ENCODE measurements at regions not wholly inside any gene's neighbourhood (a gene's known extent, or its start where the extent isn't known, plus 50 kb on each side); places are given as distances from the start of the nearest gene placed in this dataset.

DNA sequence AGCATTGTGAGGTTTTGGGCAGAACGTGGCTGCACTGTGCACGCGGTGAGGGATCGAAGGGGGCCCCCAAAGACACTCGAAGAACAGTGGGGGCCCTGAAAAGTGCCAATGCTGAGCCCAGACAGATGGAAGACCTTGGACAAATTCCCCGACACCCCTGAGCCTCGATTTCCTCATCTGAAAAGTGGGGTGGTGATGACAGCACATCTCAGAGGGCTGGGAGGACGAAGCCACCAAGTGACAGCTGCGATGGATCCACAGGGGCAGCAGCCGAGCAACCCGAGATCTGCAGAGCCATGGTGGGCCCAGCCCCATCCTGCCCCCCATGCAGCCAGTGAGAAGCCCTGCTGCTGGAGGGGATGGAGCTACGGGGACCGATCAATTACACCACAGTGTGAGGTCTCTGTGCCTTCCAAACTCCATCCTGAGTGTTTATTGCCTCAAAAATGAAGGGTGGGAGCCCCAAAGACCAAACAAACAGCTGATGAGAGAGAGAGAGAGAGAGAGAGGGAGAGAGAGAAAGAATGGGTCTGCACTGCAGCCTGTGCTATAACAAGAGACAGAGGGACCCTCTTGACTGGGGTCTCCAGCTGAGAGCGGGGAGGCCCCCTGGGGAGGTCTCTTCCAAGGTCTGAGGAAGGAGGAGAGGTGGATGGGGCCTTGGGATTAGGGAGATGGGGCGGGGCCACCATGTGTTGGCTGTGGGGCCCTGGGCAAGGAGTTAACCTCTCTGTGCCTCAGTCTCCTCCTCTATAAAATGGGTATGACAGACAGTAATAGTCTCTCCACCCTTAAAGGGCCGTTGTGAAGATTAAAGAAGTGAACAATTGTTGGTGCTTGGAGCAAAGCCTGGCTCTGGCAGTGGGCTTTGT lies 134.4 kb upstream of the IER5L start:
- RAD21 ChIA-PET (ENCODE audit: low non-redundant PET in 1 of 2, low total read pairs in 2 of 2, uncharacterized antibody in 2 of 2, unreplicated experiment in 2 of 2), result no interaction called here
- Histone ChIP-seq H3K4me3 (replicated peaks in 1 of 2; ENCODE audit: low read depth in 1 of 2, low read length in 2 of 2) (no peak overlapping the region), H3K27ac (ENCODE audit: low read depth, low read length) (no peak overlapping the region; the same call in 1 of the 2 replicates), H3K79me2 (ENCODE audit: insufficient read depth, low read length) (no peaks in the 10 kb centered on the region), H2AFZ (ENCODE audit: low read depth, low read length, poor library complexity, severe bottlenecking) (no peak overlapping the region), H3K9ac (ENCODE audit: low read length) (no peak overlapping the region), H3K4me2 (ENCODE audit: low read length) (no peak overlapping the region), H3K9me2 (ENCODE audit: insufficient read depth) (no peaks in the 10 kb centered on the region), H3K27me3 (ENCODE audit: insufficient read depth, low read length) (no peaks in the 10 kb centered on the region), H4K20me1 (ENCODE audit: insufficient read depth) (no peaks in the 10 kb centered on the region), H3K9me3 (ENCODE audit: control insufficient read depth in 1 of 2, insufficient read depth in 1 of 2, low read depth in 1 of 2, low read length in 2 of 2) (no peaks in the 10 kb centered on the region), H3K36me3 (ENCODE audit: control insufficient read depth in 1 of 2, insufficient read depth in 2 of 2, low read length in 2 of 2) (no peaks in the 10 kb centered on the region), H3K4me1 (ENCODE audit: control insufficient read depth in 1 of 2, insufficient read depth in 2 of 2, low read length in 2 of 2) (peaks cover 13 to 38% of the 10 kb centered on the region in 2 experiments; a peak in 3 of 4 replicates)
- no TSS peak for BruUV-seq (replicated peaks)
- CTCF ChIA-PET, result no interaction called here
- ATAC-seq, result no peak
- POLR2A ChIA-PET, result no interaction called here
- DNase-seq (ENCODE audit: low read depth, low spot score), result no peak
- TF ChIP-seq, protein P1, sequence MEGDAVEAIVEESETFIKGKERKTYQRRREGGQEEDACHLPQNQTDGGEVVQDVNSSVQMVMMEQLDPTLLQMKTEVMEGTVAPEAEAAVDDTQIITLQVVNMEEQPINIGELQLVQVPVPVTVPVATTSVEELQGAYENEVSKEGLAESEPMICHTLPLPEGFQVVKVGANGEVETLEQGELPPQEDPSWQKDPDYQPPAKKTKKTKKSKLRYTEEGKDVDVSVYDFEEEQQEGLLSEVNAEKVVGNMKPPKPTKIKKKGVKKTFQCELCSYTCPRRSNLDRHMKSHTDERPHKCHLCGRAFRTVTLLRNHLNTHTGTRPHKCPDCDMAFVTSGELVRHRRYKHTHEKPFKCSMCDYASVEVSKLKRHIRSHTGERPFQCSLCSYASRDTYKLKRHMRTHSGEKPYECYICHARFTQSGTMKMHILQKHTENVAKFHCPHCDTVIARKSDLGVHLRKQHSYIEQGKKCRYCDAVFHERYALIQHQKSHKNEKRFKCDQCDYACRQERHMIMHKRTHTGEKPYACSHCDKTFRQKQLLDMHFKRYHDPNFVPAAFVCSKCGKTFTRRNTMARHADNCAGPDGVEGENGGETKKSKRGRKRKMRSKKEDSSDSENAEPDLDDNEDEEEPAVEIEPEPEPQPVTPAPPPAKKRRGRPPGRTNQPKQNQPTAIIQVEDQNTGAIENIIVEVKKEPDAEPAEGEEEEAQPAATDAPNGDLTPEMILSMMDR (IDR thresholded peaks at IDR 0.05 in 2 of 3, conservative IDR thresholded peaks at IDR 0.05 in 1 of 3; ENCODE audit: borderline replicate concordance in 1 of 3, insufficient read depth in 1 of 3, low read depth in 2 of 3, low read length in 2 of 3), result no peak
- intact Hi-C loops (cut with micrococcal nuclease), result no loop called here

DNA sequence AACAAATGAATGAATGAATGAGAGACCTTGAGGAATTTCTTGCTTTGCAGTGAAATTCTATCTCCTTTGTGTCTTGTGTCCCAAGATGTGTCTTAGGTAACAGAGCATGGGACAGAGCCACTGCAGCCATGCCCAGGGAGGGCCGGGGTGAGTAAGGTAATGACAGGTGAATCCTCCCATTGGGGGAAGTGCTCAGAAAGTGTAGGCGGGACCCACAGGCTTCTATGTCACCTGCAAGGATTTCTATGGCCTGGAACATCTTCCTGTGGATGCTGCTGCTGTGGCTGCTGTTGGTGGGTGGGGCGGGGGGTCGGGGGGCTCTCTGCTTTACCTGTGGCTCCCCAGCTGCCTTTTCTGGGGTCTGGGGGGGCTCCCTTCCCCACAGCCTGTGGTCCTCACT lies 133.6 kb upstream of the IER5L start:
- H3K79me2 ChIP-seq (ENCODE audit: insufficient read depth, low read length), result no peaks in the 10 kb centered on the region
- H3K9ac ChIP-seq (ENCODE audit: low read length), result no peak overlapping the region
- H3K4me1 ChIP-seq (ENCODE audit: control insufficient read depth in 1 of 2, insufficient read depth in 2 of 2, low read length in 2 of 2), result peaks cover 13 to 37% of the 10 kb centered on the region in 2 experiments; a peak in 3 of 4 replicates
- POLR2A ChIA-PET, result no interaction called here
- intact Hi-C loops (cut with micrococcal nuclease), result no loop called here
- CTCF ChIA-PET, result no interaction called here
- H3K9me2 ChIP-seq (ENCODE audit: insufficient read depth), result no peaks in the 10 kb centered on the region
- H3K4me3 ChIP-seq (replicated peaks in 1 of 2; ENCODE audit: low read depth in 1 of 2, low read length in 2 of 2), result no peak overlapping the region
- no peak overlapping the region for H3K27ac ChIP-seq (ENCODE audit: low read depth, low read length)
- no peak for DNase-seq (ENCODE audit: low read depth, low spot score)
- no peaks in the 10 kb centered on the region for H3K36me3 ChIP-seq (ENCODE audit: control insufficient read depth in 1 of 2, insufficient read depth in 2 of 2, low read length in 2 of 2)
- no peak overlapping the region for H3K4me2 ChIP-seq (ENCODE audit: low read length)
- no peaks in the 10 kb centered on the region for H3K9me3 ChIP-seq (ENCODE audit: control insufficient read depth in 1 of 2, insufficient read depth in 1 of 2, low read depth in 1 of 2, low read length in 2 of 2)
- no peaks in the 10 kb centered on the region for H4K20me1 ChIP-seq (ENCODE audit: insufficient read depth)
- no peak overlapping the region for H2AFZ ChIP-seq (ENCODE audit: low read depth, low read length, poor library complexity, severe bottlenecking)
- no peaks in the 10 kb centered on the region for H3K27me3 ChIP-seq (ENCODE audit: insufficient read depth, low read length)
- RAD21 ChIA-PET (ENCODE audit: low non-redundant PET in 1 of 2, low total read pairs in 2 of 2, uncharacterized antibody in 2 of 2, unreplicated experiment in 2 of 2), result no interaction called here
- no TSS peak for BruUV-seq (replicated peaks)
- ATAC-seq, result no peak; the same call in 1 of the 2 replicates
- TF ChIP-seq, protein P2, sequence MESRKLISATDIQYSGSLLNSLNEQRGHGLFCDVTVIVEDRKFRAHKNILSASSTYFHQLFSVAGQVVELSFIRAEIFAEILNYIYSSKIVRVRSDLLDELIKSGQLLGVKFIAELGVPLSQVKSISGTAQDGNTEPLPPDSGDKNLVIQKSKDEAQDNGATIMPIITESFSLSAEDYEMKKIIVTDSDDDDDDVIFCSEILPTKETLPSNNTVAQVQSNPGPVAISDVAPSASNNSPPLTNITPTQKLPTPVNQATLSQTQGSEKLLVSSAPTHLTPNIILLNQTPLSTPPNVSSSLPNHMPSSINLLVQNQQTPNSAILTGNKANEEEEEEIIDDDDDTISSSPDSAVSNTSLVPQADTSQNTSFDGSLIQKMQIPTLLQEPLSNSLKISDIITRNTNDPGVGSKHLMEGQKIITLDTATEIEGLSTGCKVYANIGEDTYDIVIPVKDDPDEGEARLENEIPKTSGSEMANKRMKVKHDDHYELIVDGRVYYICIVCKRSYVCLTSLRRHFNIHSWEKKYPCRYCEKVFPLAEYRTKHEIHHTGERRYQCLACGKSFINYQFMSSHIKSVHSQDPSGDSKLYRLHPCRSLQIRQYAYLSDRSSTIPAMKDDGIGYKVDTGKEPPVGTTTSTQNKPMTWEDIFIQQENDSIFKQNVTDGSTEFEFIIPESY (IDR thresholded peaks at IDR 0.05; ENCODE audit: extremely low read depth, insufficient replicate concordance, low read length), result no peak
- TF ChIP-seq, protein P1 (IDR thresholded peaks at IDR 0.05 in 2 of 3, conservative IDR thresholded peaks at IDR 0.05 in 1 of 3; ENCODE audit: borderline replicate concordance in 1 of 3, insufficient read depth in 1 of 3, low read depth in 2 of 3, low read length in 2 of 3), result no peak
- TF ChIP-seq, protein P3, sequence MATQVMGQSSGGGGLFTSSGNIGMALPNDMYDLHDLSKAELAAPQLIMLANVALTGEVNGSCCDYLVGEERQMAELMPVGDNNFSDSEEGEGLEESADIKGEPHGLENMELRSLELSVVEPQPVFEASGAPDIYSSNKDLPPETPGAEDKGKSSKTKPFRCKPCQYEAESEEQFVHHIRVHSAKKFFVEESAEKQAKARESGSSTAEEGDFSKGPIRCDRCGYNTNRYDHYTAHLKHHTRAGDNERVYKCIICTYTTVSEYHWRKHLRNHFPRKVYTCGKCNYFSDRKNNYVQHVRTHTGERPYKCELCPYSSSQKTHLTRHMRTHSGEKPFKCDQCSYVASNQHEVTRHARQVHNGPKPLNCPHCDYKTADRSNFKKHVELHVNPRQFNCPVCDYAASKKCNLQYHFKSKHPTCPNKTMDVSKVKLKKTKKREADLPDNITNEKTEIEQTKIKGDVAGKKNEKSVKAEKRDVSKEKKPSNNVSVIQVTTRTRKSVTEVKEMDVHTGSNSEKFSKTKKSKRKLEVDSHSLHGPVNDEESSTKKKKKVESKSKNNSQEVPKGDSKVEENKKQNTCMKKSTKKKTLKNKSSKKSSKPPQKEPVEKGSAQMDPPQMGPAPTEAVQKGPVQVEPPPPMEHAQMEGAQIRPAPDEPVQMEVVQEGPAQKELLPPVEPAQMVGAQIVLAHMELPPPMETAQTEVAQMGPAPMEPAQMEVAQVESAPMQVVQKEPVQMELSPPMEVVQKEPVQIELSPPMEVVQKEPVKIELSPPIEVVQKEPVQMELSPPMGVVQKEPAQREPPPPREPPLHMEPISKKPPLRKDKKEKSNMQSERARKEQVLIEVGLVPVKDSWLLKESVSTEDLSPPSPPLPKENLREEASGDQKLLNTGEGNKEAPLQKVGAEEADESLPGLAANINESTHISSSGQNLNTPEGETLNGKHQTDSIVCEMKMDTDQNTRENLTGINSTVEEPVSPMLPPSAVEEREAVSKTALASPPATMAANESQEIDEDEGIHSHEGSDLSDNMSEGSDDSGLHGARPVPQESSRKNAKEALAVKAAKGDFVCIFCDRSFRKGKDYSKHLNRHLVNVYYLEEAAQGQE (IDR thresholded peaks at IDR 0.05; ENCODE audit: low read depth), result no peak
- no peak for TF ChIP-seq TCF7L2 (IDR thresholded peaks at IDR 0.05; ENCODE audit: borderline replicate concordance, extremely low read depth, insufficient read depth, insufficient read length)
- TF ChIP-seq EZH2 (IDR thresholded peaks at IDR 0.05), result no peak
